ENCODE measurements at regions not wholly inside any gene's neighbourhood (a gene's known extent, or its start where the extent isn't known, plus 50 kb on each side); places are given as distances from the start of the nearest gene placed in this dataset.
A peak's percentile ranks its signal among the peaks of the same experiment; 100 is the strongest.
"Not testable (repeated sequence)": the region's sequence is repeated elsewhere in the genome, so short reads cannot be mapped to it uniquely, and the experiment has no call there.

DNA sequence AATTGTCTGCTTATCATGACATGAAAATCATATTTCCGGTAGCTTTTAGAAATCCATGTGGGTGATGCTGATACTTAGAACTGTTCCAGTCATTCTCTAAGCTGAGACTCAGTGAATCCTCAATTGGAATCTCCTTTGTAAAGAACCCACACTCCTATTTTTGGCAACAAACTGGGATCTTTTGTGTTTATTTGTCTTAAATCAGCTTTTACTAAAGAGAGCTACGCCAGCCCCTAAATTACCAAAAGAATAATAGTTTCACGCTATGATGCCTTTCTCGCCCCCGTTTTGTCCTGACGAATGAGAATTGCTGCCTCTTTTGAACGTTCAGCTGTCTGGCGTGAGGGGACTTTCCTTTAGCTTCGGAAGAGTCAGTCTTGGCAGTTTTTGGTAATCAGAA is 195.9 kb downstream of the SHOX start:
- Histone ChIP-seq H3K27ac (ENCODE audit: low read depth, low read length) (peak overlapping the region; percentile 99), H3K36me3 (ENCODE audit: insufficient read depth, low read length) (no peaks in the 10 kb centered on the region), H3K4me3 (ENCODE audit: low read depth, low read length) (peak overlapping the region; percentile 67), H2AFZ (ENCODE audit: low read length, unreplicated experiment) (peak overlapping the region; percentile 92), H3K27me3 (ENCODE audit: insufficient read depth, low read length) (no peaks in the 10 kb centered on the region), H3K4me1 (ENCODE audit: control insufficient read depth, insufficient read depth, low read length, unreplicated experiment) (peaks cover 15% of the 10 kb centered on the region), H3K79me2 (ENCODE audit: control insufficient read depth, insufficient read depth, low read length, unreplicated experiment) (no peaks in the 10 kb centered on the region)

DNA sequence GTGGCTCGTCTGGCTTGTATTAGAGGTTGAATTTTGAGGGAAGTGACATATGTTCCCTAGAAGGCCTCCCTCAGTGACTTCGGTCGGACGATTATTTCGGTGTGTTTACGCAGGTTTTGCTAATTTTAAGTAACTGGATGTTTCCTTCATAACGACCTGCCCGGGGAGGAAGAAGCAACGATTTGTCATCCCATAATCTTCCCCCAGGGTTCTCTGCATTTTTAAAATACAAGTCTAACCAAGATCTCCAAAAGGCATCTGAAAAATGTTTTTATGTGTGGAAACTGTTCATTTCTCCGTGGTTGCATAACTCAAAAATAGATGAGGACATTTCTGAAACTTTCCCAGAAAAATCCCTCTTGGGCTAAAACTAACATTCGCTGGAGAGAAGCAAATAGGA is 195.4 kb downstream of the SHOX start:
- Histone ChIP-seq H3K27ac (ENCODE audit: low read depth, low read length) (peak overlapping the region; percentile 99), H3K4me1 (ENCODE audit: control insufficient read depth, insufficient read depth, low read length, unreplicated experiment) (peaks cover 18% of the 10 kb centered on the region), H3K36me3 (ENCODE audit: insufficient read depth, low read length) (no peaks in the 10 kb centered on the region), H2AFZ (ENCODE audit: low read length, unreplicated experiment) (peak overlapping the region; percentile 92), H3K4me3 (ENCODE audit: low read depth, low read length) (peak overlapping the region; percentile 67), H3K27me3 (ENCODE audit: insufficient read depth, low read length) (no peaks in the 10 kb centered on the region), H3K79me2 (ENCODE audit: control insufficient read depth, insufficient read depth, low read length, unreplicated experiment) (no peaks in the 10 kb centered on the region)

- not testable (repeated sequence) for H3K27me3 ChIP-seq (ENCODE audit: insufficient read depth, low read length); H3K27ac ChIP-seq (ENCODE audit: low read depth, low read length); H3K79me2 ChIP-seq (ENCODE audit: control insufficient read depth, insufficient read depth, low read length, unreplicated experiment); H3K4me3 ChIP-seq (ENCODE audit: low read depth, low read length); H2AFZ ChIP-seq (ENCODE audit: low read length, unreplicated experiment); H3K36me3 ChIP-seq (ENCODE audit: insufficient read depth, low read length)
- H3K4me1 ChIP-seq (ENCODE audit: control insufficient read depth, insufficient read depth, low read length, unreplicated experiment): peaks cover 18% of the 10 kb centered on the region
Measured at GRCh38 chrX:823073-823472, 192.5 kb downstream of the SHOX start.

DNA sequence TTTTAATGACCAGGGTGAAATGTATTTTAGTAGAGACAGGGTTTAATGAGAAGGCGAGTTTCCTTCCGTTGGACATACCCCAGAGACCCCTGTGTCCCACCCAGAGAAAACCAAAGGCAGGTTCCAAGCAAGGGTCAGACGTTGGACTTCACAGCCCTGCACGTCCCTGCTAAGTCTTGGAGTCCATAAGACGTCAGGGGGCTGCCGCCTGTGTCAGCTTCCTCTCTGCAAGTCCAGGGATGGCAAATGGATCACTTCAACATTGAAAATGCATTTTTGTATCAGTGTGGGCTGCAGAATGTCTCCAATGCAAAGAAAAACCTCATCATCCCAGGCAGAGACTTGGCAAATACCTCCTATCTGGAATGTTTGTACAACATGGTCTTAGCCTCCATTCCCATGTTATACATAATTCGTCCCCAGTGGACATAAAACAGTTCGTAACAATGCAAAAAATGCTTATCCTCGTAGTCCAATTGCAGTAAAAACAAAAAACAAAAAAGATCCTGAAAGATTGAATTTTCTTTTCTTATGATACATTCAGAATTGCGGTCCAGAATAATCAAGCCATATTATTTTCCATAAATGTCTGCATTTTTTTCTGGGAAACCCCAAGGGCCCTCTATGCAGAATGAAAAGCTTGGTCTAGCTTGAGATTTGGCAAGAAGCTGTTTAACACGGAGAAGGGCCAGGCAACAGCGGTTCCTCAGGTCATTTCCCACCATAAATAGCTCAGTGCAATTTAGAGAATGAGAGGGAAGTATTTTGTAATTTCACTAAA is 190.9 kb downstream of the SHOX start:
- H3K27me3 ChIP-seq (ENCODE audit: insufficient read depth, low read length): no peaks in the 10 kb centered on the region
- H3K79me2 ChIP-seq (ENCODE audit: control insufficient read depth, insufficient read depth, low read length, unreplicated experiment): no peaks in the 10 kb centered on the region
- H3K4me3 ChIP-seq (ENCODE audit: low read depth, low read length): peak overlapping the region; percentile 41; the same call in 1 of the 2 replicates
- H3K36me3 ChIP-seq (ENCODE audit: insufficient read depth, low read length): no peaks in the 10 kb centered on the region
- peak overlapping the region; percentile 48 for H2AFZ ChIP-seq (ENCODE audit: low read length, unreplicated experiment)
- peaks cover 16% of the 10 kb centered on the region for H3K4me1 ChIP-seq (ENCODE audit: control insufficient read depth, insufficient read depth, low read length, unreplicated experiment)
- H3K27ac ChIP-seq (ENCODE audit: low read depth, low read length): no peak overlapping the region

- Histone ChIP-seq H3K4me3 (ENCODE audit: low read depth, low read length) (no peak overlapping the region), H3K27me3 (ENCODE audit: insufficient read depth, low read length) (no peaks in the 10 kb centered on the region), H3K36me3 (ENCODE audit: insufficient read depth, low read length) (no peaks in the 10 kb centered on the region), H3K4me1 (ENCODE audit: control insufficient read depth, insufficient read depth, low read length, unreplicated experiment) (peaks cover 8% of the 10 kb centered on the region), H3K27ac (ENCODE audit: low read depth, low read length) (no peak overlapping the region), H2AFZ (ENCODE audit: low read length, unreplicated experiment) (no peak overlapping the region), H3K79me2 (ENCODE audit: control insufficient read depth, insufficient read depth, low read length, unreplicated experiment) (no peaks in the 10 kb centered on the region)
Measured at GRCh38 chrX:819684-820083, 189.1 kb downstream of the SHOX start.

GRCh38 chrX:817759-818300 is 187.2 kb downstream of the SHOX start:
- no peak overlapping the region for H3K4me3 ChIP-seq (ENCODE audit: low read depth, low read length)
- H3K27me3 ChIP-seq (ENCODE audit: insufficient read depth, low read length): peaks cover 3% of the 10 kb centered on the region; the same call in 1 of the 2 replicates
- peaks cover 8% of the 10 kb centered on the region for H3K4me1 ChIP-seq (ENCODE audit: control insufficient read depth, insufficient read depth, low read length, unreplicated experiment)
- no peaks in the 10 kb centered on the region for H3K79me2 ChIP-seq (ENCODE audit: control insufficient read depth, insufficient read depth, low read length, unreplicated experiment)
- no peak overlapping the region for H3K27ac ChIP-seq (ENCODE audit: low read depth, low read length)
- no peak overlapping the region for H2AFZ ChIP-seq (ENCODE audit: low read length, unreplicated experiment)
- no peaks in the 10 kb centered on the region for H3K36me3 ChIP-seq (ENCODE audit: insufficient read depth, low read length)

GRCh38 chrX:817147-817546 is 186.6 kb downstream of the SHOX start:
- not testable (repeated sequence) for H3K27me3 ChIP-seq (ENCODE audit: insufficient read depth, low read length); H2AFZ ChIP-seq (ENCODE audit: low read length, unreplicated experiment); H3K4me3 ChIP-seq (ENCODE audit: low read depth, low read length); H3K4me1 ChIP-seq (ENCODE audit: control insufficient read depth, insufficient read depth, low read length, unreplicated experiment); H3K27ac ChIP-seq (ENCODE audit: low read depth, low read length); H3K36me3 ChIP-seq (ENCODE audit: insufficient read depth, low read length); H3K79me2 ChIP-seq (ENCODE audit: control insufficient read depth, insufficient read depth, low read length, unreplicated experiment)

GRCh38 chrX:816411-816810 is 185.8 kb downstream of the SHOX start:
- Histone ChIP-seq H2AFZ (ENCODE audit: low read length, unreplicated experiment) (no peak overlapping the region), H3K4me3 (ENCODE audit: low read depth, low read length) (no peak overlapping the region), H3K4me1 (ENCODE audit: control insufficient read depth, insufficient read depth, low read length, unreplicated experiment) (peaks cover 3% of the 10 kb centered on the region), H3K27me3 (ENCODE audit: insufficient read depth, low read length) (peaks cover 4% of the 10 kb centered on the region; the same call in 1 of the 2 replicates), H3K79me2 (ENCODE audit: control insufficient read depth, insufficient read depth, low read length, unreplicated experiment) (no peaks in the 10 kb centered on the region), H3K36me3 (ENCODE audit: insufficient read depth, low read length) (no peaks in the 10 kb centered on the region), H3K27ac (ENCODE audit: low read depth, low read length) (no peak overlapping the region)

GRCh38 chrX:810186-810585 is 179.6 kb downstream of the SHOX start:
- H3K27ac ChIP-seq (ENCODE audit: low read depth, low read length): no peak overlapping the region
- H3K4me1 ChIP-seq (ENCODE audit: control insufficient read depth, insufficient read depth, low read length, unreplicated experiment): no peaks in the 10 kb centered on the region
- H2AFZ ChIP-seq (ENCODE audit: low read length, unreplicated experiment): no peak overlapping the region
- peaks cover 20% of the 10 kb centered on the region for H3K27me3 ChIP-seq (ENCODE audit: insufficient read depth, low read length)
- H3K36me3 ChIP-seq (ENCODE audit: insufficient read depth, low read length): no peaks in the 10 kb centered on the region
- H3K4me3 ChIP-seq (ENCODE audit: low read depth, low read length): no peak overlapping the region
- no peaks in the 10 kb centered on the region for H3K79me2 ChIP-seq (ENCODE audit: control insufficient read depth, insufficient read depth, low read length, unreplicated experiment)

- no peaks in the 10 kb centered on the region for H3K4me1 ChIP-seq (ENCODE audit: control insufficient read depth, insufficient read depth, low read length, unreplicated experiment)
Measured at GRCh38 chrX:809081-809480, 178.5 kb downstream of the SHOX start.

GRCh38 chrX:806586-806985 is 176.0 kb downstream of the SHOX start:
- H3K4me3 ChIP-seq (ENCODE audit: low read depth, low read length): no peak overlapping the region
- H3K4me1 ChIP-seq (ENCODE audit: control insufficient read depth, insufficient read depth, low read length, unreplicated experiment): no peaks in the 10 kb centered on the region
- no peak overlapping the region for H3K27ac ChIP-seq (ENCODE audit: low read depth, low read length)
- no peaks in the 10 kb centered on the region for H3K36me3 ChIP-seq (ENCODE audit: insufficient read depth, low read length)
- H3K27me3 ChIP-seq (ENCODE audit: insufficient read depth, low read length): peaks cover 30% of the 10 kb centered on the region
- H3K79me2 ChIP-seq (ENCODE audit: control insufficient read depth, insufficient read depth, low read length, unreplicated experiment): no peaks in the 10 kb centered on the region
- H2AFZ ChIP-seq (ENCODE audit: low read length, unreplicated experiment): no peak overlapping the region

More at GRCh38 chrX:809081-809480, 178.5 kb downstream of the SHOX start:
- H3K27me3 ChIP-seq (ENCODE audit: insufficient read depth, low read length): peaks cover 28% of the 10 kb centered on the region
- H3K79me2 ChIP-seq (ENCODE audit: control insufficient read depth, insufficient read depth, low read length, unreplicated experiment): no peaks in the 10 kb centered on the region
- H3K4me3 ChIP-seq (ENCODE audit: low read depth, low read length): no peak overlapping the region
- no peaks in the 10 kb centered on the region for H3K36me3 ChIP-seq (ENCODE audit: insufficient read depth, low read length)
- H2AFZ ChIP-seq (ENCODE audit: low read length, unreplicated experiment): no peak overlapping the region
- H3K27ac ChIP-seq (ENCODE audit: low read depth, low read length): no peak overlapping the region

Measured in ACC112 (cell line).